KOPT-K1 (cell line): ENCODE measurements at regions not wholly inside any gene's neighbourhood (a gene's known extent, or its start where the extent isn't known, plus 50 kb on each side); places are given as distances from the start of the nearest gene placed in this dataset.

ENCODE experiments used
- H3K27ac ChIP-seq: fragments of 200-600 bp; sonication (generic); 2 replicates; pipeline ENCODE4 v1.5.1; 2016; ENCODE audit warnings: antibody characterized with exemption, mild to moderate bottlenecking, low read depth, low read length; ENCODE audit not compliant: poor library complexity, severe bottlenecking
- H3K36me3 ChIP-seq: fragments of 200-600 bp; sonication (generic); 2 replicates; pipeline ENCODE4 v1.5.1; 2017; ENCODE audit warnings: antibody characterized with exemption, mild to moderate bottlenecking, low read length, moderate library complexity; ENCODE audit not compliant: insufficient read depth
- H3K9me3 ChIP-seq: fragments of 200-600 bp; sonication (generic); 2 replicates; pipeline ENCODE4 v1.5.1; 2017; ENCODE audit warnings: antibody characterized with exemption, low read length, mild to moderate bottlenecking; ENCODE audit not compliant: insufficient read depth, poor library complexity, severe bottlenecking

- Histone ChIP-seq H3K36me3 (no peaks in the 10 kb centered on the region), H3K9me3 (no peaks in the 10 kb centered on the region), H3K27ac (no peak overlapping the region)
Measured at GRCh38 chr18:24782566-24782965, 322.1 kb downstream of the HRH4 start.

GRCh38 chr18:24785019-24785418 is 324.6 kb downstream of the HRH4 start:
- H3K9me3 ChIP-seq: no peaks in the 10 kb centered on the region
- H3K27ac ChIP-seq: no peak overlapping the region
- no peaks in the 10 kb centered on the region for H3K36me3 ChIP-seq

- H3K36me3 ChIP-seq: no peaks in the 10 kb centered on the region
- no peak overlapping the region for H3K27ac ChIP-seq
- no peaks in the 10 kb centered on the region for H3K9me3 ChIP-seq
Measured at GRCh38 chr18:24786027-24786426, 325.6 kb downstream of the HRH4 start.

GRCh38 chr18:24790347-24790746 is 329.9 kb downstream of the HRH4 start:
- H3K9me3 ChIP-seq: no peaks in the 10 kb centered on the region
- no peaks in the 10 kb centered on the region for H3K36me3 ChIP-seq
- H3K27ac ChIP-seq: no peak overlapping the region

- no peak overlapping the region for H3K27ac ChIP-seq
- H3K9me3 ChIP-seq: no peaks in the 10 kb centered on the region
- no peaks in the 10 kb centered on the region for H3K36me3 ChIP-seq
Measured at GRCh38 chr18:24791751-24792545, 331.5 kb downstream of the HRH4 start.

GRCh38 chr18:24793742-24794141 is 333.3 kb downstream of the HRH4 start:
- H3K36me3 ChIP-seq: no peaks in the 10 kb centered on the region

GRCh38 chr18:24795129-24795528 is 334.7 kb downstream of the HRH4 start:
- Histone ChIP-seq H3K9me3 (no peaks in the 10 kb centered on the region), H3K27ac (no peak overlapping the region), H3K36me3 (no peaks in the 10 kb centered on the region)

More at GRCh38 chr18:24793742-24794141, 333.3 kb downstream of the HRH4 start:
- no peaks in the 10 kb centered on the region for H3K9me3 ChIP-seq
- H3K27ac ChIP-seq: no peak overlapping the region

GRCh38 chr18:24797981-24798380 is 337.5 kb downstream of the HRH4 start:
- Histone ChIP-seq H3K27ac (no peak overlapping the region), H3K36me3 (no peaks in the 10 kb centered on the region)

GRCh38 chr18:24799176-24799575 is 338.7 kb downstream of the HRH4 start:
- H3K27ac ChIP-seq: no peak overlapping the region

More at GRCh38 chr18:24797981-24798380, 337.5 kb downstream of the HRH4 start:
- no peaks in the 10 kb centered on the region for H3K9me3 ChIP-seq

GRCh38 chr18:24799720-24800119 is 339.3 kb downstream of the HRH4 start:
- no peaks in the 10 kb centered on the region for H3K36me3 ChIP-seq
- no peaks in the 10 kb centered on the region for H3K9me3 ChIP-seq
- H3K27ac ChIP-seq: no peak overlapping the region

More at GRCh38 chr18:24799176-24799575, 338.7 kb downstream of the HRH4 start:
- Histone ChIP-seq H3K9me3 (no peaks in the 10 kb centered on the region), H3K36me3 (no peaks in the 10 kb centered on the region)

- Histone ChIP-seq H3K9me3 (no peaks in the 10 kb centered on the region), H3K36me3 (no peaks in the 10 kb centered on the region), H3K27ac (no peak overlapping the region)
Measured at GRCh38 chr18:24801001-24801400, 340.6 kb downstream of the HRH4 start.

GRCh38 chr18:24802456-24802855 is 342.0 kb downstream of the HRH4 start:
- Histone ChIP-seq H3K36me3 (no peaks in the 10 kb centered on the region), H3K27ac (no peak overlapping the region), H3K9me3 (no peaks in the 10 kb centered on the region)

- no peaks in the 10 kb centered on the region for H3K9me3 ChIP-seq
- H3K36me3 ChIP-seq: no peaks in the 10 kb centered on the region
- H3K27ac ChIP-seq: no peak overlapping the region
Measured at GRCh38 chr18:24805156-24805555, 344.7 kb downstream of the HRH4 start.

- Histone ChIP-seq H3K9me3 (no peaks in the 10 kb centered on the region), H3K36me3 (no peaks in the 10 kb centered on the region), H3K27ac (no peak overlapping the region)
Measured at GRCh38 chr18:24809173-24809950, 348.9 kb downstream of the HRH4 start.

GRCh38 chr18:24810561-24811305 is 350.3 kb downstream of the HRH4 start:
- Histone ChIP-seq H3K27ac (no peak overlapping the region), H3K9me3 (no peaks in the 10 kb centered on the region), H3K36me3 (no peaks in the 10 kb centered on the region)
